ENCODE measurements at regions not wholly inside any gene's neighbourhood (a gene's known extent, or its start where the extent isn't known, plus 50 kb on each side); places are given as distances from the start of the nearest gene placed in this dataset.

DNA sequence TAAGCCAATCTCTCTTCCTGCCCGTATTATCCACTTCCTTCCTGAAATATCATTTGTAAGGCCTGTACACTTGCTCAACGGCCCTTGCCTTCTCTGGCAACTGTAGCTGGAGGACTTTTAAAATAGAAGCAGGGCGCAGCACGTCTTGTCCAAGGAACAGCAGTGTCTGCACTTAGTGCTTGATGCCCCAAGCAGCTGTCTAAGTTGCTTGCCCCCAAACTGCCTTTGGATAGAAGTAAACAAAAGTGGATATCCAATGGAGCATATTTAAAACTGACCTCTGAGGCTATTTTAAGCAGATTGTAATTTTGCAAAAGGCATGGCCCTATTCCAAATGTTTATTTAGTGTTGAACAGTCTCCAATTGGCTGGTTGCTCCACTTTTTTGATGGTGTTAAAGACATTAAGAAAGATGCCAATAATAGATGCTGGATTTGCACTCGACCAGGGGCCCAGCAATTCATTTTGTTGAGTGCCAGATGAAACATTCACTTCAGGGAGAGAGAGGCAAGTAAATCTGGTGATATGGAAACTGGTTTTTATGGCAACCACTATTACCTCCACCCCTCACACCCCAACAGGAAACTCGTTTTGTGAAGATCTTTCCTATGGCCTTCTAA is 526.8 kb upstream of the TBL1XR1 start:
- DNase-seq: peak; percentile 81 to 82

DNA sequence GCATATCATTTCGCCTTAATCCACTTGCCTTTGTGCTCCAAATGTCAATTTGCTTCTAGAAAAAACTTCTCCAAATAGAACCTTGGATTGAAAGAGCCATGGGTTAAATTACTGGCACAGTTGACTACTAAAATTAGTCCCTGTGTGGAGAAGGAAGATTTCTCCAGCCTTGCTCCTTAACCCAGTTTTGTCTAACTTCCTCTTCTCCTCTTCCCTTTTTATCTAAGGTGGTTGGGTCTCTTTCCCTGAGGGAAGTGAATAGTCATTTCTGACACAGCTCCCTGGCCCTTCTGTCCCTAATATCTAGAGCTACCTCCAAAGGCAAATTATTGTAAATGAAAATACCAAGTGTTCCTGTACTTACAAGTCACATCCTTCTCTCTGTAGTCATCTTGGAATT is 527.9 kb upstream of the TBL1XR1 start:
- DNase-seq: peak; percentile 77 to 88

DNA sequence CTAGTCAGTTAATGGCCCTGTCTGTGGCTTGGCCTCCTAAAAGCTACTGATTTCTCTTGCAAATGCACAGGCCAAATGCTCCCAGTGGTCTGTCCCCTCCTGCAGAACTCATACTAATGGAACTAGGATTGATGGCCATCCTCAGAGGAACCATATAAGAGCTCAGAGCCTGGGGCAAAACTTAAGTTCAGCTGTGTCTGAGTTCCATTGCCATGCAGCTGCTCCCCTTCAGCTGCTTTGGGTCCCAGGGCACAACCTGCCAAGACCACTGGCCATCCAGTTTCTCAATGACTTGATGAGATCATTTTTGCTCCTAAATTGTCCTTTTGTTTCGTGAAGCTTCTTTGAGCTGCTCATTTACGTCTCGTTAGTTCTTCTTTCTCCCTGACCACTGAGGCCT is 529.5 kb upstream of the TBL1XR1 start:
- peak in 1 of 2 donors; percentile 35 for DNase-seq

DNA sequence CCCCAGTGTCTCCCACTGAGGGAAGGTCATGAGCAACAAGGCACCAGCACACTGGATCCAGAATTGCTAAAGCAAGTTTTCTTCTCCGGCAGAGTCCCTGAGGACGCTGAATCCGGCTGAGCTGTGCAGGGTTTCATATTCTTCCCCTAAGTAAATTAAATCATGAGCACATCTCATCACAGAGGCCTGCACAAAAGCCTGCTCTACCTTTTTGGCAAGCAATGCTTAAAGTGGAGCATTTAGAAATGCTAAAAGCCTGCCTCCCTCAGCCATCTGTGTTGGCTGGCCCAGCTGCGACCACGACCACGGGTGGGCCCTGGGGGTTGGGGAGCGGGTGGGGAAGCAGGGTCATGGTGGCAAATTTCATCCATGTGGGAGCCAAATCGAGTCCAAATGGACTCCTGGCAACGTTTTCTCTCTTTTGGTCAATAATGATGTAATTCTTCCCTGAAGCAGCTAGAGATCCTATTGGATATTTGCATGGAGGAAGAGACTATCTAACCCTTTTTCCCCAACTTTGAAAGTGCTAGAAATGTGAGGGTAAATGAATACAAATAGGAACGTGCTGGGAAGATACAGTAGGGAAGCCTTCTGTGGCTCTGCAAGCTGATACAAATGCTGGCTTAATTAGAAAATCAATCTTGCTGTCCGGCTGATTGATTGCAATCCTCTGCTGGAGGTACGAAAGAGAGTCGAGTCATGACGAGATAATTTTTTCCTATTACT is 532.8 kb upstream of the TBL1XR1 start:
- no peak for DNase-seq

DNA sequence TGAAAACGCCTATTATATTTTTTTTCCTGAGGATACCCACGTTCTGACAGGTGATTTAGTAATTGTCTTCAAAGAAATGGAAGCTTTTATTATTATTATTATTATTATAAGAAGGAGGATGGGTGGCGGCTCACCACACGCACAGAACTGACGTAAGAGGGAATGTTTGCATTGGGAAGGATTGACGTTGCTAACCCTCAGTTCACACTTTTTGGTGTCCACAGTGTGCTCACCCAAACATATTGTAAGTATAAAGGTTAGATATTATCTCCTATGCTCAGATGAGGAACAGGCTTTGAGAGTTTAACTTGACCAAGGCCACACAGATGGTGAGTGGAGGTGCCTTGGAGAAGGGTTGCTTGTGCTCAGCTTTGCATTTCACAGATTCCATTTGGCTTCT is 533.5 kb upstream of the TBL1XR1 start:
- DNase-seq: no peak

DNA sequence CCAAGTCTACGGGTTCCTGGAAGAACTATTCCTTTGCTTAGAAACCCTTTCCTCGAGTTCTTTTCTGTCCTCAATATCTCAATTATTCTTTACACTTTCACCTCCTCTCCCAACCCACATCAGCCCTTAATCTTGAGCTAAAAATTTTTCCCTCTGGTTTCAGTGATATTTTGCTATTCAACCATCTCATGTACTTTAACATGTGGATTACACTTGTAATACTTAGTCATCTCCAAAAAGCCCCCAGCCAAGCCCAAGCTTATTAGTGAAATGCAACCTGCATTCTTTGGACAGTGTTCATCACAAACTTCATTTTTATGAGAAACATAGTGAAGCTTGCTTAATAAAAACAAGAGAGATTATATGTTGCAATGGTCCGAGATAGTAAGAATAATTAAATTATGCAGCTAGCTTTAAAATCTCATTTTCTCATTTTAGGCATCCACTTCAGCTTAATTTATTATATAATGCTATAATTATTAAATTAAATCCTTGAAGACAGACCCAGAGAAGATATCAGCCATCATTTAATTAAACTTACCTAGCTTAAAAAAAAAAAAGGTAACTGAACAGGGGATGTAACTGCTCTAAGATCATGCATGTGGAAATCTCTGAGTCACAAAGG is 534.5 kb upstream of the TBL1XR1 start:
- no peak for DNase-seq

DNA sequence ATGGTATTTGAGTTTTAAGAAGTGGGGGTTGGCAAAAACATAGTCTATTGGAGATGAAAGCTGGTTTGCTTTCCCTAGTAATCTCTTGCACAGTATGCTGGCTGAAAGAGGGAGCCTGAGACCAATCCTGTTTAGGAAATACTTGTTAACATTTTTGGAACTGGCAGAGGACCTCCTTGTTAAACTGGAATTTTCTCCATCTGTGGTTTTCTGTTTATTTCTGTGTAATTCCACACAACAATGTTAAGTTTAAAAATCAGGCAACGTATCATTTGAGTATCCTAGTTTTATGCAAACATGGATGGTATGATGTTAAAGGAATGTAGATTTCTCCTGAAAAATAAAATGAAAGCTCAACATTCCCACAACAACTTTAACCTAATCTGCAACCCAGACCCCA is 536.0 kb upstream of the TBL1XR1 start:
- DNase-seq: no peak

DNA sequence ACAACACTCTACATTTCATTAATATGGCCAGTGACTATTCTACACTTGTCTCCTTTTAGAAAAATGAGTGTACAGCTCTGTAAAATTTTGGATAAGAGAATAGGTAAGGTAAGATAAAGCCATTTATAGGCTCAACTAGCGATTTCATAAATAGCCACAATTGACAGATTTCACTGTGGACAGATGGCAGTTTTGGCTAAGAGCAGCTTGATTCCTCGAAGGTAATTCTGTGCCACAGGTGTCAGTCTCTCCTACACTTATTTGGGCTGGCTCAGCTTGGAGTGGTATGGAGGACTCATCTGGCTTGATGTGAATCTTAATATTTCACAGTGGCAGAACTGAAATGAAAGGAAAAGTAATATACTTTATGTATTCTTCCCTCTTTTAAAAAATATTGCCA is 536.7 kb upstream of the TBL1XR1 start:
- DNase-seq: no peak

DNA sequence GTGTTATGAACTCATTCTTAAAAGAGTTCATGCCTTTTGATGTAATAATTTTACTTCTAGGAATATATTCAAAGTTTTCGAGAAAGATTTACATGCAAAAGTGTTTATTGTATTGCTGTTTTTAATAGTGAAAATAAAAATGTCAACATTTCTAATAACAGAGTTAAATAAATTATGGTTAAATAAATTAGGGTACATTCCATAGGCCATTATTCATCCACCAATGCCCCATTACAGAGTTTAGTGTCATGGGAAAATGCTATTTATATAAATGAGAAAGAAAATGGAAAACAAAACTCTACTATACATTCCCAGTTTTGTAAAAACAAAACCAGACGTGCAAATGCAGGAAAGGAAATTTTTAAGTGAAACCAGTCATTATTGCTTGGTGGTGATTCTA is 538.1 kb upstream of the TBL1XR1 start:
- no peak for DNase-seq

DNA sequence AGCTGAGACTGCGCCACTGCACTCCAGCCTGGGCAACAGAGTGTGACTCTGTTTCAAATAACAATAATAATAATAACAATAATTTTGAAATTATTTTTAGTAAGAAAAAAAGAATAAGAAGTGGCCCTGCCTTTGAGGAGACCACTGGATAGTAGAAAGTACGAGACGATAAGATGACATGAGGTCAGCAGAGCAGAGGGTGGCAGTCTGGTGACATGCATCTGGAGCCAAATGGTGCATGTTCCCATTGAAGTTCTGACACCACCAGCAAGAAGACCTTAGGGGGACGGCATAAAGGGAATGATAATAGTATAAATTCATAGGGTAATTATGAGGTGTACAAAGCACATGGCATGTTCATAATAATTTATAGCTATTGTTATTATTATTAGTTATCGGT is 542.2 kb upstream of the TBL1XR1 start:
- no peak for DNase-seq

DNA sequence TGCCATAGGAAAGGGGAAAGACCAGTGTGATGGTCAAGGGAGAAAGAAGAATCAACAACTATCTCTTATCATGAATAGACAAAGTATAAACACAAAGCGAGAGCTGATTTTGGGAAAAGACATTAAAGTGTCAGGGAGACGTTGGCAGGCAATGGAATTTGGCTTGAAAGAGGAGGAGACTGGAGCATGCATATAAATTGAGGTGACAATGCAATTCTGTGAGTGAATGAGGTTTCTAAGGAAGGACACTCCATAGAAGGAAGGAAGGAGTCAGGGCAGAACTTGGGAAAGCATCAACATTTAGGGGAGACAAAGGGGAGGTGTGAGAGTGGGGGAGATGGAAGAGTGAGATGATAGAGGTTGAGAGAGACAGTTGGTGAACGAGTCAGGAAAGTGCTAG is 543.0 kb upstream of the TBL1XR1 start:
- no peak for DNase-seq

DNA sequence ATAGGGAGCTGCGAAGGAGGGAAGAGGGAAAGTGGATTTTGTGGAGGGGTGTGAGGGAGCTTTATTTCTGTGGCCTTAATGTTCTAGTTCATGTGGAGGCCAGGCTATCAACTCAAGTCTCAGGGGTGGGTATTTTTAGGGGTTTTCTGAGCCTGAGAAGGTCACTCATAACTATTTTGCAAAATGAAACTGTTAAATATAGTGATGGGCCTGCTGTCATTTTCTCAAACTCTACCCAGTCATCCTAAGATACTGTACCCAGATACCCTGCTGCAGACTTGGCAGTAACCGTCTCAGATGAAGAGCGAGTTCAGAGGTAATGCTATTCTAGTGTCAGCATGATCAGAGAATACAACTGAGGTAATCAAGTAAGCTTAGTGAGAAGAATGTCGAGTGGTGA is 545.0 kb upstream of the TBL1XR1 start:
- DNase-seq: no peak

DNA sequence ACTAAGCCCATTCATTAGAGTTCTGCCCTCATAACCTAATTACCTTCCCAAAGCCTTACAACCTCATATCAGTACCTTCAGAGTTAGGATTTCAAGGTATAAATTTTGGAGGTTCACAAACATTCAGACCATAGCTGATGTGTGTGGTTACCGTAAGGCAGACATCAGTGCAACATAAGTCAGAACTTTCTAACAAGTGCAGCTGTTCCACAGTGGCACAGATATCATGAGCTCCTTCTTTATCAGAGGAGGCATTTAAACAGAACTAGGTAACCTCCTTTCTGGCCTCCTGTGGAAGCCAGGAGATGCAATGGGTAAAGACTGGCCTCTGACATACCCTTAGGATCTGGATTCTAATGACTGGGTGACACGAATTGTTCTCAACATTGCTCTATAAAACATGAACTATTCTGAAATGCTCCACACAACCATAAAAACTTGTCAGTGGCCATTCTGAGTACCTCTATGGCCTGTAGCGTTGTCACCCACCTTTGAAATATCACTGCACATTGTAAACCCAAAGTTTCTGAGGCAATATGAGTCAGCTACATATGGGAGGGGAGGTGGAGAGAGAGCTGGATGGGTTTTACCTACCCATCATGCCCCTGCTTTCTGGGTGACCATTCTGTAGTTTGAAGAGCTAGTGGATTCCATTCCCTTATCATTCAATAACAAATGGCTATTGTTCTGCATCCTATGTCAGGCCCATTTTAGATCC is 546.0 kb upstream of the TBL1XR1 start:
- no peak for DNase-seq

DNA sequence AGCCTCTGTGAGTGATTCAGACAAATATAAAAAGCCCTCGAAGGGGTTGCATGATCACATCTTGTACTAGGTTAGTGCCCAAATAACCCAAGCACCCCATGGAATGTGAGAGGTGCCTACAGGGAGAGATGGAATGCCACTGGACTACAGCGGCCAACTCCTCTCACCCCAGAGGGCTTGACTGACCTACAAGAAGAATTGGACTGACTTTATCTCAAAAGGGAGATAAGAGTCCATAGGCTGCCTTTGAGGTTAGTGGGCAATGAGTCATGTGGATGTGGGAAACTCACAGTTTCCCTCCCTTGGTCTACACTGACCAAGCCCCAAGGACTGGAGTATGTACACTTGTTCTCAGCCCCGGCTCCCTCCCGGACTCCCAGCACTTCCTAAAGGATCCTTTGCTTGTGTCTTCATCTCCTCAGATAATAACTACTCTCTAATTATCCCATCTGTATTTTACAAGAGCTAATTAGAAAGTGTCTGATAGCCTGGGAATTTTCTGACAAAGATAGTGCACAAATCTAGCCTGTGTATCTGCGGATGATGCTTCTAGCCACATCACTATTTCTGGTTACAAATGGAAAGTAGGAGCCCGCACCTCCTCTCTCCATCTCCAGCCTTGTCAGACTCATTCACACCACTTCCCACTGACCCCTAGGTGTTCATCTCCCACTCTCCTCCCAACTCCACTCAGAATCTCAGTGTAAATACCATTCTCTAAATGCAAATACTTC is 547.8 kb upstream of the TBL1XR1 start:
- DNase-seq: no peak

DNA sequence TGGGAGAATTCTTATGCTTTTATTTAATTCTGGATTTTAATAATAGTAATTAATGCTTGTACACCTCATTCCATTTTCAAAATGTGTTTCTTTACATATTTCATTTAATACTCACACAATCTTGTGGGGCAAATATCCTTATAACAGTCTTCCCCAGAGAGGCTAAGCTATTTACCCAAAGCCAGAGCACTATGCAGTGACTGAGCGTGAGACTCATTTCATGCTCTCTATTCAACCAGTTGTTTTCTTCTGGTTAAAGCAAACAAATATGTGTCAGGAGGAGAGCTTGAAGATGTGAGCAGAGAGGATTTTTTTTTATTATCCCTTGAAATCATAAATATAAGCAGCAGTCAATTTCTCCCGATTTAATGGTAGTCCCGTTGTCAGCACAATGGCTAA is 548.3 kb upstream of the TBL1XR1 start:
- DNase-seq: no peak

DNA sequence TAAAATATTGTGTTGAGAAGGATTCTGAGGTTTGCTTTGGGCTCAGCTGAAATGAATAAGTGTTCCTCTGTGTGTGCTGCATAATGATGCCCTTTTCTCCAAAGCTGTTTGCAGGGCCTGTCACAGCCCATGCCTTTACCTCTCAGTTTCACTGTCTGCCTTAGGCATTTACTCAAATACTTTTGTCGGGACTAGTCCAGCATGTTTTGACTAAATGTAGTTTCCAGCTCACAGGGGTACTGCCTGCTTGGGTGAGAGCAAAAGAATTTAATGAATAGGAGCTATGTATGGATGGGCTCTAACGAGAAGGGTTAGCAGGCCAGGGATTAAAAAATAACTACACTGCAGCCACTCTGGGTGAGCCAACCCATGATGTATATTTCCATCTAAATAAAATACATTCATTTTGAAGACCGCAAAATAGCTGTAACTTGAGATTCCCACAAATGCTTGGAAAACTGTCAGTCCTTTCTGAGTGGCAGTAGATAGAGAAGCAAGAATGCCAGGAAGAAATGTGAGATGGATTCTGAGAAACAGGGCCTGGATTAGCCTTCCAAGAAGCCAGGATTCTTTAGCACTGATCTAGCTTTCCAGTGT is 549.2 kb upstream of the TBL1XR1 start:
- DNase-seq: no peak

DNA sequence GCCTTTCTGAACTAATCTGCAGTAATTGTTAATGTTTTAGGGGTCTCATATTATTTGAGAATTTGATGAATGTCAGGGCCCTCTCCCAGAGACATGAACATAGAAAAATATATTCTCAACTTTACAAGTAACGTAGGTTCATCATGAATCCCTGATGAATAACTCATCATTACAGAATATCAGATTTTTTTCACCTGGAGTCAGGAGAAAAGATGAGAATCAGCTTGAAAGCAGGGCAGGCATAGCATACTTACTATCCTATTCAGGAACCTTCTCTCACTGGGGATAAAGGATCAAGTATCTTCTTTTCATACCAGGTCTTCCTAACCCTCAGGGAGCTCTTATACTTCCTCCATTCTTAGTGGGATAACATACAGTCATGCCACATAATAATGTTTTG is 552.6 kb upstream of the TBL1XR1 start:
- no peak for DNase-seq

DNA sequence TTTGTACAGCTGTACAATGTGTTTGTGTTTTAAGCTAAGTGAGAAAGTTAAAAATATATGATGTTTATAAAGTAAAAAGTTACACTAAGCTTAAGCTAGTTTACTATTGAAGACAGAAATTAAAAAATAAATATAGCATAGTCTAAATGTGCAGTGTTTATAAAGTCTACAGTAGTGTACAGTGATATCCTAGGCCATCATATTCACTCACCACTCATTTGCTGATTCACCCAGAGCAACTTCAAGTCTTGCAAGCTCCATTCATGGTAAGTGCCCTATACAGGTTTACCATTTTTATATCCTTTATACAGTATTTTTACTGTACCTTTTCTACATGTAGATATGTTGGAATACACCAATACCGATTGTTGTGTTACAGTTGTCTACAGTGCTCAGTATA is 553.2 kb upstream of the TBL1XR1 start:
- DNase-seq: no peak

DNA sequence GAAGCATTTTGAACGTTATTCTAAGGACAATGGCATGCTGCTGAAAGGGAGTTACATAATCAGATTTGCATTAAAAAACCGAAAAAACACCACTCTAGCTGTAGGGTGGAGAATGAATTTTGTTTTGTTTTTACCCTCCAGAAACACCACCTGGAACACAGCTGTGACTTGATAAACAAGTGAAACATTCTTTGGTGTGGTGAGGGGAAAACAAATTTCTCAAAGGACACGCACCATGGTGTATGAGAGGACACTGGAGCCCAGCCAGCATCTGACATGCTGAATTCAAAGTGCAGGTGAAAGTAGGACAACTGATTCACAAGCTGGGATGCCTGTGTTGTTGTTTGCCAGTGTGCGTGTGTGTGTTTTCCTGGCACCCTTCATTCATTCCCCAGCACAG is 554.5 kb upstream of the TBL1XR1 start:
- DNase-seq: no peak

DNA sequence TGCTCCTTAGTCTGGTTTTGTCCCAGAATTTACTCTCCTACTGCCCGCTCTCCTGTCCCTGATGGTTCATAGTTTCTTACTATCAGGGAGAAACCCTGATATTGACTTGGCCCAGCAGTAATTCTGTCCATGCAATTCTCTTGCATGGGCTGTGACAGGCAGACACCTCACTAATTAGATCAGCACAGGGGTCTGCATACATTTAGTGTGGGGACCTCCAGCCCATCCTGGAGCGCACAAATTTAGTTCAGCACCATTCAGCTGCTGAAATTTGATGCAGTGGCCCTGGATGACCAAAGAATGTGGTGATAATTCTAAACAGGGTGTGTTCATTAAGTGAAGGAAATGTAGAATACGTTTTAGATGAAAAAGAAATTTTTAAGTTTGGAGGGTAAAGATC is 555.5 kb upstream of the TBL1XR1 start:
- DNase-seq: no peak

DNA sequence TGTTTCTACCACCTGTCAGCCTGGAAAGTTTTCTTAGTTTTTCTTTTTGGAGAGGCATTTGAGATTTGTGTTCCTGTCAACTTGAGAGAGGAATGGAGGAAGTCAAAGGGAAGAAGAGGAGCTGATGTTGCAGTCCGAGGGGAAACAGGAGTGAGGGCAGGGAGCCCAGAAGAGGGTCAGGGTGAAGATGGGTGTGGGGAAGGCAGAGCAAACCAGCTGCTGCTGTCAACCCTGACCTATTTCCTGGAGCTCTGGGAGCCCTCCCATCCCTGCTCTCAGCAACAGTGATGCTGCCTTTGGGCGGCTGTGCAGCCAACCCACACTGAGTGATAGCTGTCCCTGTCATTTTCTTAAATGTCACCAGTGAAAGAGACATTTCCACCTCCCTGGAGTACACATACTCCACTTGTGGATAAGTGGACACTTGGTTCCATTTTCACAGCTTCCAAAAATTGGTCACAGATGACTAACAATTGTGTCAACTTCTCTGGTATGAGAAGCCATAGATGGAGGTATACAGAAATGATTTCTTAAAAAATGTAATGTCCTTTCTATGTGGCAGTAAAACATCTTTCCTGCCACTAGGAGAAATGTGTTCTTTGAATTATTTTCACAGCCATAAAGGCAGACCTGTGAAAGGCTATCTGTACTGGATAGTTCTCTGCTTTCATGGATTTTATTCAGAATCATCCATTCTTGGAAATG is 556.3 kb upstream of the TBL1XR1 start:
- no peak for DNase-seq

DNA sequence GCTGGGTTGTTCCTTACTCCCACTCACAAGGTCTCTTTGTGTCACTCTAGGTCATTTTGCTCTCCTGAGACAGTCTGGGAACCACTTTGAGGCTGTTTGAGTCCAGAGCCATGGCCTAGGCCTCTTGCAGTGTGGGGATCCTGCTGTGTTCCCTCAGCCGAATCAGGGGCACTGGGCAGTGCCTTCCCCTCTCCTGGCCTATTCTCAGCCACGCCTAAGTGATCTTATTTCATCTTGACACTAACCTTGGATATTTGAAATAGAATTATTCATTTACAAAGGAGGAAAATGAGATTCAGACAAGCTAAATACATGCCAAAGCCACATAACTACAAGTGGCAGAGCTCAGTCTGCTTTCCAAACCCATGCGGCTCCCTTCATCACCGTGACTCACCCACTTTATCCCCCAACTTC is 557.2 kb upstream of the TBL1XR1 start:
- DNase-seq: no peak

All from inflammatory macrophage (primary cell).